HuH-7.5 (cell line): ENCODE measurements at regions not wholly inside any gene's neighbourhood (a gene's known extent, or its start where the extent isn't known, plus 50 kb on each side); places are given as distances from the start of the nearest gene placed in this dataset.
"Not testable (repeated sequence)": the region's sequence is repeated elsewhere in the genome, so short reads cannot be mapped to it uniquely, and the experiment has no call there.

Experiments
- DNase-seq: peaks from one replicate; pipeline ENCODE4 v3.0.0; 2011; ENCODE audit warnings: low spot score

DNA sequence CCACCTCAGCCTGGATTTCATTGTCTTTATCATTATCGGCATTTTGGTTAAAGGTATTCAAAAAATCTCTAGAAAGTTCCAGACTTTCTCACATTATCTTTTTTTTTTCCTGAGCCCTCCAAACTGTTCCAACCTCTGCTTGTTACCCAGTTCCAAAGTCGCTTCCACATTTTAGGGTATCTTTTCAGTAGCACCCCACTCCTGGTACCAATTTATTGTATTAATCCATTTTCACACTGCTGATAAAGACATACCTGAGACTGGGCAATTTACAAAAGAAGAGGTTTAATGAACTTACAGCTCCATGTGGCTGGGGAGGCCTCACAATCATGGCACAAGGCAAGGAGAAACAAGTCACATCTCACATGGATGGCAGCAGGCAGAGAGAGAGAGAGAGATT lies 145.5 kb upstream of the SSTR1 start:
- not testable (repeated sequence) for DNase-seq

DNA sequence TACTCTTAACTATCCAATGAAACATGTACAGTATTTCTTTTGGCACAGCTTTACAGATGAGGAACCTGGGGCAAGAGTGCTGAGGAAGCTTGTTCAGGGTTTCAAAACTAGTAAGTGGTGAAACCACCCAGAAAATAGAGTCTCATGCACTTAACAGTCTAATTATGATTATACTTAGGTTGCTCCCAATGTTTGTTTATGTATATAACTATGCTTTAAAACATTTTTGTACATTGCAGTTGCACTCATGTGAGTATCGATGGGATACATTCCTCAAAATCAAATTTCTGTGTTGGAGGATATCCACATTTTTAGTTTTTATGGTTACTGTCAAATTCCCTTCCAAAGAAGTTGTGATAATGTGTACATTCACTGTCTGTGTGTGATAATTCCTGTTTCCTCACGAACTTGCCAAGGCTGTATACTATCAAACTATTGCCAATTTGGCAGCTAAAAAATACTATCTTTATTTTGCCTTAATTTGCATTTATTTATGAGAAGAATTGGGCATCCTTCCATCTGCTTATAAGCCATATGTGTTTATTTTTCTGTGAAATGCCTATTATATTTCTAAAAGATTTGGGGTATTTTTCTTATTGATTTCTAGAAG lies 143.9 kb upstream of the SSTR1 start:
- DNase-seq: no peak

DNA sequence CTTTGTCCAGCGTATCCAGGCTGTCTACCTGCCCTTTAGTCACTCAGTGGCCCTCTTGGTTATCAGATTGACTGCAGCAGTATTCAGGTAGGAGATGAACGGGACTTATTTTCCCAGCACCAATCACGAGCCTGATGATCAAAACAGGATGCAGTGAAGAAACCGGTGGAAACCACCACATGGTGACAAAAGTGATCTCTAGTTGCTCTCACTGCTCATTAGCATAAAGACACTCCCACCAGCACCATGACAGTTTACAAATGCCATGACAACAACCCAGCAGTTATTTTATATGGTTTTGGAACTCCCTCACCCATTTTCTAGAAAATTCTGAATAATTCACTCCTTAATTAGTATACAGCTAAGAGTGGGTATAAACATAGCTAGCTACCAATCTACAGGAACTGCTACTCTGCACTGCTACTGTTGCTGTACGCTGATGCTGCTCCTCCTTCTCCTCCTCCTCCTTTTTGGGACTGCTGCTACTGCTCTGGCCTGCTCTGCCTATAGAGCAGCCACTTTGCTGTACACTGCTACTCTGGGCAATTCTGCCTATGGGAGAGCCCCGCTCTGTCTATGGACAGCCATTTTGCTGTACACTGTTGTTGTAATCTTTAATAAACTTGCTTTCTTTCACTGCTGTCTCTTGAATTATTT lies 142.5 kb upstream of the SSTR1 start:
- no peak for DNase-seq

DNA sequence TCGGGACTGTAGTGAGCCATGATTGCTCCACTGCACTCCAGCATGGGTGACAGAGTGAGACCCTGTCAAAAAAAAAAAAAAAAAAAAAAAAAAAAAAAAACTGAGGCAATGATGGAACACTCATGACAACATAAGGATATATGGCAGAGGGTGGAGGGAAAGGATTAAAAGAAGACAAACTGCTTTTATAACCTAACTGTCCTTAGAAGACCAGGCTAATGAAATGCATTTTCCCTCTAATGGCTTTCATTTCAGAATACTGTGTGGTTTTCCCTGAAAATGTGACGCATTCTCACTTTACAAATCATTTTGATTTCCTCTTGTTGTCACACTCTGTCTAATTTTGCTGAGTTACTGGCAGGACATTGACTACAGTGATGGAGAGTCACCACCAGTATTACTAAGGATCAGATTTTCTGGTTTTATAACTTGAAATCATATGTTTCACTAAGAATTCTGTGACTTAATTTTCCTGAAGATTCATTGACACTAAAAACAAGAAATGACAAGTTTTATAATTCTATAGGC lies 137.6 kb upstream of the SSTR1 start:
- no peak for DNase-seq

DNA sequence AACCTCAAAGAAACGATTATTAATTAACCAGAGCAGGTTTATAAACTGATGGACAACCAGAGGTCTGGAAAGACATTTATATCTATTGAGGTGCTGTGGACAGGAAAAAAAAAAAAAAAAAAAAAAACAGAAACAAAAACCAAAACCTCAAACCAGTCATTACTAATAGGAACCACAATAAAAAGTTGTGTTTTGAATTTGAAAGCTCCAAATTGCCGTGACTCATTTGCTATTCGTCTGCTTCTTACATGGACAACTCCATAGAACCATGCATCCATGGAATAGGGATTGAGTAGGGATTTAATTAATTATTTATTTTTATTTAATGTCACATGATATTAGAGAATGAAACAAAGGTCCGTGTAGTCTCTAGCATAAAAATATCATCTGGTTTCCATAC lies 134.1 kb upstream of the SSTR1 start:
- DNase-seq: no peak

DNA sequence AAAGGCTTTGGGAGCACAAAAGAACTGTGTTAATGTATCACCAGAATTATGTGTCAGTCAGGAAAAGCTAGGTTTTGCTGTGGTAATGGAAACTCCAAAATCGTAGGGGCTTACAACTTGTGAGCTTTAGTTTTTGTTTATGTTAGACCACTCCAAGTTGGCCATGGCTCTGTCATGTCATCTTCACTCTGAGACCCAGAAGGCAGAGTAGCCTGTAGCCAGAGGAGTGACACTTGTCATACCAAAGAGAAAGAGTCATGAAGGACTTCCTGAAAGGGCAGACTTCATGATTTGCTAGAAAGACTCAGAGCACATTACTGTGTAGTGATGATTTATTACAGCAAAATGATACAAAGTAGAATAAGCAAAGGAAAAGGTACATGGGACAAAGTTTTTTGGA lies 133.6 kb upstream of the SSTR1 start:
- DNase-seq: no peak

DNA sequence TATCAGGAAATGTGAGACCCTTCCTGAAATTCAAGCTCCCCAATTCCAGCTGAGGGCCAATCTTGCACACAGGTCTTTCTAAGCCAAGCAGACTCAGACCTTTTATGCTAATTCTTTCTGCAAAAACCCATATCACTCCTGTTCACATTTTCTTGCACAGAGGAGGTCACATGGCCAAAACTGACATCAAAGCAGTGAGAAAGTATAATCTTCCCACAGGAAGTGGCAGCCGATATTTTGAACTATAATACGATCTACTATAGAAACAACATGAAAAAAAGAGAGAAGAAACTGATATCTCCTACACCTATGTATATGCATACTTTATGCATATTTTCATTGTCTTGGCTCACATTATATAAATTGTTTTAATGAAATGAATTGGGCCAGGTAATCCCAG lies 132.9 kb upstream of the SSTR1 start:
- DNase-seq: no peak

DNA sequence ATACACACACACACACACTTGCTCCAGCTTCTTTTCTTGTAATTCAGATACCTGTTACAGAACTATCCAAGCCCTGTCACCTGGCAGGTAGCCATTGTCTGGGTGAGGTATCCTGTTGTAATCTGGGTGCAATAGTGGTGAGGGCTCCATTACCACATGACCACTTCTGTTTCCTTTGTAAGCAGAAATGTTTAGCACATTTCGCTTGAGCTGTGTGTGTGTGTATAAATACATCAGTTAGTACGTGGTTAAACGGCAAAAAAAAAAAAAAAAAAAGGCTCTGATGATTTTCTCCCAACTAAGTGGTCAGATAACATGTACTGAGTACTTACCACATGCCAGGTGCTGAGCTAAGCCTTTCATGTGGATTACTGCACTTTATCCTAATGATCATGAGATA lies 129.3 kb upstream of the SSTR1 start:
- DNase-seq: no peak

DNA sequence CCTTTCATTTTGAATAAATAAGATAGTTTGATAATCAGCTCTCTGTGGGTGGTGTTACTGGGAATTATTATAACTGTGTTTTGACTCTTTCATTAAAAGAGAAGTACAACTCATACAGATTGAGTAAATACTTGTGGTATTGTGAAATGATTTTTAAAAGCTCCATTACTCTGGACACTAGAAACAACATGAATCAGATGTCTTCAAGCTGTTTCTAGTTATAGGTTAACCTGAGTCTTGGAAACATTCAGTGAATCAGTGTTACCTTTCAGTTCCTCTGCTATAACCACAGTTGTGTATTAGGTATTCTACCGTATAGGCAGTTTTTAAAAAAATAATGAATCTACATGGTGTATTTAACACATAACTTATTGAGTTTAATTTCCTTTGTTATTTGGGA lies 128.4 kb upstream of the SSTR1 start:
- DNase-seq: no peak

DNA sequence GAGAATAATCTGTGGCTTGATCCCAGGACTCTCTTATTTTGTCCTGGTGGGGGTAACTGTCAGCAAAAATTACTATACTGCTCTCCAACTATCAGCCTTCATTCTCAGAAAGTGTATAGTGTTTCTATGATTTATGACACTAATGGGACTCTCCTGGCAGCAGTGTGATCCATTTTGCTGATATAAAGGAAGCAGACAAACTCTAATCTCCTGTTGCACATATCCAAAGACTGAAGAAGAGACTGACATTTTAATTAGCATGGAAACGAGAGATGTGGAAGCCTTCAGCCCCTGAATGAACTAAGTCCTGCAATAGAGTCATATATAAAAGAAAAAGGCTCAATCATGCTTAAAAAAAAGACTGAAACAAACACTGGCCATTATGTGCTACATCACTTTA lies 127.8 kb upstream of the SSTR1 start:
- no peak for DNase-seq

DNA sequence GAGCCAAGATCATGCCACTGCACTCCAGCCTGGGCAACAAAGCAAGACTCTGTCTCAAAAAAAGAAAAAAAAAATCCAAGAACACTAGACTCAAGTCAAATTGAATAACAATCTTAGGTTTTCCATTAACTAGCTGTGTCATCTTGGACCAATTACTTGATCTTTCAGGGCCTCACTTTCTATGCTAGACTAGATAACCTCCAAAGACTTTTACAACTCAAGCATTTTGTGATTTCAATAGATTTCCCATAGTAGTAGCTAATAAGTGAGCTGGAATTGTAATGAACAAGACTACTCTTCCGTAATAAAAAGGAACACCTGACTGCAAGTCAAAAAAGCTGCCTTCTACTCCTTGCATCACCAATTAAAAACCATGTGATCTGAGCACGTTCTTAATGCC lies 127.0 kb upstream of the SSTR1 start:
- DNase-seq: no peak

DNA sequence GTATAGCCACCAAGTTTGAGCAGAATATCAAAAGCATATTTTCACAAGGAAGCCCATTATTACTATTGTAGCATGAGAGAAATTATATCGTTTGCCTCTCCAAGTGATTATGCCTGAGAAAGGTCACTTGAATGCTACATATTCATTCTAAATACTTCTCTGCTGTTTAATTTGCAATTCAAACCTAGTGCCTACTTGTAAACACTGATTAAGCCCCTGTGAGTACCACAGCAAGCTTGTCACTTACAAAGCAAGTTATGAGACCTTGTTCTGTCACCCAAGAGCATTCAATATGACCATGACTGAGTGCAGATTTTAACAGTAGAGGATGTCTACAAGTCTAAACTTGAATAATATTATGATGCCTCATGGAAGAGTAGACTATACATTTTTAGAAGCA lies 124.7 kb upstream of the SSTR1 start:
- no peak for DNase-seq

DNA sequence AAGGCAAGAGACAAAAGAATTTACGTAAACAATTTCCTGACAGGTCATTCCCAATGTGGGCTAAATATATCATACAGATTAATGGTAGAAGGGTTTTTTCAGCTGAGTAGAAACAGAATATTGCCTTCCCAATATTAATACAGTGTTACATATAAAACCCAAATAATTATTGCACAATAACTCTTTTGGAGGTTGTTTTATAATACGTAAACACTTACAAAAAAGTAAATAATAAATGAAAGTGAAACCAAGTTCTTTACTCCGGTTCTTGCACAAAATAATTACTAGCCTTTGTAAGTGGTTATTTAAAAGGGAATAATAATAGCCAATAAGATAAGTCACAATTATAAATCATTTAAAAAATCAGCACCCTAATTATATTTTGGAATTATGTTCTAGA lies 118.6 kb upstream of the SSTR1 start:
- DNase-seq: no peak

DNA sequence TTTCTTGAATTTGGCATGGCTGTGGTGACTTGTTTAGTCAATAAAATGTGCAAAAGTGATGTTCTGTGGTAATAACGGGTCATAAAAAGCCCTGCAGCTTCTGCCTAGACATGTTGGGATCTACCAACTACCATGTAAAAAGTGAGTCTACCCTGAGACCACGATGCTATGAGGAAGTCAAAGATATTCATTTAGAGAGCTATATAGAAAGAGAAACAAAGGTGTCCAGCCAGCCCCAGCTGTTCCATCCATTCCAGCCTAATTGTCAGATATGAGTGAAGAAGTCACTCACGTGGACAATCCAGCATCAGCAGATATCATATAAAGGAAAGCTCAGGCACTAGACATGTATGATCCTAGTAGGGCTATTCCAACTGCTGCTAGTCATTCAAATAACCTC lies 117.2 kb upstream of the SSTR1 start:
- DNase-seq: no peak

DNA sequence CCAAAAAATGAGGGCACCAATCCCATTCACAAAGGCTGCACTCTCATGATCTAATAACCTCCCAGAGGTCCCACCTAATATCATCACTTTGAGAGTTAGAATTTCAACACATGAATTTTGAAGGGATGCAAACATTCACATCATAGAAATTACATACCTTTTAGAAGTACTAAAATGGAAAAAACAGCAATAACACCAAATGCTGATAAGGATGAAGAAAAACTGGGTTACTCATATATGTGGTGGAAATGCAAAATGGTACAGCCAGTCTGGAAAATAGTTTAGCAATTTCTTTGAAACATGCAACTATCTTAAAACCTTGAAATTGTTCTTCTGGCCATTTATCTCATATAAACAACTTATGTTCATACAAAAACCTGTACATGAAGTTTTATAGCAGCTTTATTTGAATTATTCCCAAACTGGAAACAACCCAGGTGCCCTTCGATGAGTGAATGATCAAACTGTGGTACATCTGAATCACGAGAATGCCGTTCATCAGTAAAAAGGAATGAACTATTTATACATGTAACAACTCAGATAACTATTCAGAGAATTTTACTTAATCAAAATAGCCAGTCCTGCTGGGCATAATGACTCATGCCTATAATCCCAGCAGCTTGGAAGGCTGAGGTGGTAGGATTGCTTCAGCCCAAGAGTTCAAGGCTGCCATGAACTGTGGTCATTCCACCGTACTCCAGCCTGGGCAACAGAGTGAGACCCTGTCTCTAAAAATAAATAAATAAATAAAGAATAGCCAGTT lies 109.4 kb upstream of the SSTR1 start:
- no peak for DNase-seq

DNA sequence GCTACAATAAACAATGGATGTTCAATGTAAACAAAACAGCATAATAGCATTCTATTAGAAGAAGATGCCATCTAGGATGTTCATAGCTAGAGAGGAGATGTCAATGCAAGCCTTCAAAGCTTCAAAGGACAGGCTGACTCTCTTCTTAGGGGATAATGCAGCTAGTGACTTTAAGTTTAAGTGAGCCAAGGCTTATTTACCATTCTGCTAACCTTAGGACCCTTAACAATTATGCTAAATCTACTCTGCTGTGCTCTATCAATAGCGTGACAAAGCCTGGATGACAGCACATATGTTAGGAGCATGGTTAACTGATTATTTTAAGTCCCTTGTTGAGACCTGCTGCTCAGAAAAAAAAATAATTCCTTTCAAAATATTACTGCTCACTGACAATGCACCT lies 106.0 kb upstream of the SSTR1 start:
- no peak for DNase-seq

DNA sequence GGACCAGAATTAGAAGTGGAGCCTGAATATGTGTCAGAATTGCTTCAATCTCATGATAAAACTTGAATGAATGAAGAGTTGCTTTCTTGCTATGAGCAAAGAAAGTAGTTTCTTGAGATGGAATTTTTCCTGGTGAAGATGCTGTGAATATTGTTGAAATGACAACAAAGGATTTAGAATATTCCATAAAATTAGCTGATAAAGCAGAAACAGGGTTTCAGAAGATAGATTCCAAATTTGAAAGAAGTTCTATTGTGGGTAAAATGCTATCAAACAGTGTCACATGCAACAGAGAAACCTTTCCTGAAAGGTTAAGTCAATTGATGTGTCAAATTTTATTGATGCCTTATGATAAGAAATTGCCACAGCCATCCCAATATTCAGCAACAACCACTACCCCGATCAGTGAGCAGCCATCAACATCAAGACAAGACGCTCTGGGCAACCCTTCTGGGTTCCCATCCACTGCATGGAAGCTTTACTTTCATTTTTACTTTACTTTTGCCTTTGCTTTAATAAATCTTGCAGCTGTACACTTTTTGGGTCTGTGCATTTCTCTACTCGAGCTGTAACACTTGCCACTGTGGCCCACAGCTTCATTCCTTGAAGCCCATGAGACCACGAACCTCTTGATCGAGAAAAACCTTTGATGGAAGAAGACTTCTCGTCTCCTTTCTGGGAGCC lies 104.0 kb upstream of the SSTR1 start:
- no peak for DNase-seq

DNA sequence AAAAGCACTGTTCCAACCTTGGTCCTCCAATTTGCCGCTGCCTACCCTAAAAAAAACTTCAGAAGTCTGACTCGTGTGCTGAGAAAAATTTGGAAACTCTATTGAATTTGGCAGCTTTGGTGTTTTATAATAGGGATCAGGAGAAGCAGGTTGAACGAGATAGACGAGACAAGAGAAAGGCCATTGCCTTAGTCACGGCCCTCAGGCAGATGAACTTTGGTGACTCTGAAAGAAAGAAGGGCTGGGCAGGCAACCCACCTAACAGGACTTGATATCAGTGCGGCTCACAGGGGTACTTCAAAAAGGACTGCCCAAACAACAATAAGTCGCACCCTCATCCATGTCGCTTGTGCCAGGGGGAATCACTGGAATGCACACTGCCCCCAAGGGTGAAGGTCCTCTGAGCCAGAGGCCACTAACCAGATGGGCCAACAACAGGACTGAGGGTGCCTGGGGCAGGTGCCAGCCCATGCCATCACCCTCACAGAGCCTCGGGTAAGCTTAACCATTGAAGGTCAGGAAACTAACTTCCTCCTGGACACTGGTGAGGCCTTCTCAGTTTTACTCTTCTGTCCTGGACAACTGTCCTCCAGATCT lies 102.5 kb upstream of the SSTR1 start:
- no peak for DNase-seq

DNA sequence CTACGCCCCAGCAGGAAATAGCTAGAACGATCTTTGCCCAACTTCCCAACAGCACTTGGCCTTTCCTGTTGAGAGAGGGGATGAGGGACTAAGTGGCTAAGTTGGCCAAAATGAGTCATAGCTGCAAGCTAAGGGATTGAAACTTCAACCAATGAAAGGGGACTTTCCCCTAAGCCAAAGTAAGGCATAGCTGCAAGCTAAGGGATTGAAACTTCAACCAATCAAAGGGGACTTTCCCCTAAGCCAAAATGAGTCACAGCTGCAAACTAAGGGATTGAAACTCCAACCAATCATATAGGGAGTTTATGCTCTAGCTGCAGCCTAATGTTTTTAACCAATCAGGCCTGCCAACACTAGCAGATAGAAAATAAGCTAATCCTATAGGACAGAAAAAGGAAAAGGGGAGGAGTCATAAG lies 100.5 kb upstream of the SSTR1 start:
- no peak for DNase-seq

DNA sequence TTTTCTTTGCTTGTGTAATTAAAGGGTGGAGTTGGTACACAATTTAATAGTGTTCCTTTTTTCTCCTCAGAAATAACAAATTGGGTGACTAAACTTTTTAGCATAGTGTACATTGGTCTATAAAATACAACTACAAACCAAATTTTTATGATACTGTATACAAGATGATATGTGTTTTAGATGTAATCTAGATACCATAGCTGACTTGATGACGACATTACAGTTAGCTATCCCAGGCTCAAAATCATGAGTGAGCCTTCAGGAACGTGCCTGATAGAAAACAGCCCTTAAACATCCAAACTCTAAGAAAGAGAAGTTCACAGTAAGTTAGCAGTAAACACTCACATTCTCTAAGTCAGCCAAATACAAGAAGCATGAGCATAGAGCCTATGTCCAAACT lies 99.0 kb upstream of the SSTR1 start:
- no peak for DNase-seq

DNA sequence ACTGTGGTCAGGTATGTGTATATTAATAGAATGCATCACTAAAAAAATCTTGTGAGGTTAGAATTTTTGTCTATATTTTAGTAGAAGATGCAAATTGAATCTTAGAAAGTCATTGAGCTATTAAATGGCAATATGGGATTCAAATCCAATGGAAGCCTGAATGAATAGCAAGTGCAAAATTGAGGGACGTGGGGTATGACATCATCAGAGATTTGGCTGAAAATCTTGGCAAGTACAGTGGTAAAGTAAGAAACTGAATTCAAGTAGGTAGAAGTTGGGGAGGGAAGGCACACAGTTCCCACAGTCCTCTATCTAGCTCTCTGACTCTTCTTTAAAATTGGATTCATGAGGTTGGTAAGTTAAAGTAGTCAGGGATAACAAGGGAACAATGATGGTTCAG lies 97.4 kb upstream of the SSTR1 start:
- no peak for DNase-seq

DNA sequence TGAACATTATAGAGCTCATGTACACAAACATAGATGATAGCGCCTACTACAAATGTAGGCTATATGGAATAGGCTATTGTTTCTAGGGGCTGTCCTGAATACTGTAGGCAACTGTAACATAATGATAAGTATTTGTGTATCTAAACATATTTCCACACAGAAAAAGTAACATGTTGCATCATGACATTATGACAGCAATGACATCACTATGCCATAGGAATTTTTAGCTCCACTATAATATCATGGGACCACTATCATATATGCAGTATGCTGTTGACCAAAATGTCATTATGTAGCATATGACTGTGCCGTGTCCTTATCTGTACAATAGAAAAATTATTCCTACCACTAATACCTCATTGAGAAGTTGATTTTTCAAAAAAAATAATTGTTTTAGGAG lies 96.7 kb upstream of the SSTR1 start:
- DNase-seq: no peak
